HG03520 (cell line): ENCODE measurements at regions not wholly inside any gene's neighbourhood (a gene's known extent, or its start where the extent isn't known, plus 50 kb on each side); places are given as distances from the start of the nearest gene placed in this dataset.

Source experiments
- ATAC-seq: cut with Tn5 transposase; IDR thresholded peaks from one replicate; pipeline ENCODE4 v1.9.1; 2021; ENCODE audit warnings: mild to moderate bottlenecking, moderate library complexity; ENCODE audit not compliant: unreplicated experiment

DNA sequence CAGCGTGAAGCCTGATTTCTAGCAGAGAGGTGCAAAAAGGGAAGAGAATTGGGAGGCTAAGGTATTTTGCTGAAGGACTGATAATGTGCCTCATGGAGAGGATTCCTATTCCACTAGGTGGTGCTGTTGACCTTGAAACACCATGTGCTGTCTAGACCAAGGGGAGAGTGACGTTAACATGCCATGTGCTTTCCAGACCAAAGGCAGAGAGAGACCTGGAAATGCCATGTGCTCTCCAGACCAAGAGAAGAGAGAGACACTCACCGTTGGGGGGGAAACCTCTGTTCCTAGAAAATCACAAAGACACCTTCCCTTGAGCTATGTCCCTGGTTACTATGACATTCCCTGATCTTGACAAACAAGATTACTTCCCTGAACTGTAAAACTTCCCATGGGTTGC, 286.0 kb upstream of the TUSC1 start:
- no peak for ATAC-seq

DNA sequence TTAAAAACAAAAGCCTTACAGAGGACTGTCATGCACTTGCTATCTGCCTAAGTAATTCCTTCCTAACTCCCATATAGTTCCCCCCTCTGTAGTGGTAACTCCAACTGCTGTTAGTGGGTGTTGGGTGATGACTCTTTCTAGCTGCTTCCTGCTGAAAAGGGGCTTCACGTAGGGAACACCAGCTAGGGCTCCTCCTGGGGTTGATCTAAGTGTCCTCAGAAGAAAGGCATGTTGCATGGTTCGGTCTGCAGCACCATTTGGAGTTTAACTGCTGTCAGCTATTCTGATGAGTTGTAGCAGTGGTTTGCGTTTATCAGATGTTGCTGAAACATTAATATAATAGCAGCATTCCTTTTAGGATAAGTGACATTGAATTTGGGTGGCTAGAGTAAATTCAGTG, 281.9 kb upstream of the TUSC1 start:
- ATAC-seq, result no peak

DNA sequence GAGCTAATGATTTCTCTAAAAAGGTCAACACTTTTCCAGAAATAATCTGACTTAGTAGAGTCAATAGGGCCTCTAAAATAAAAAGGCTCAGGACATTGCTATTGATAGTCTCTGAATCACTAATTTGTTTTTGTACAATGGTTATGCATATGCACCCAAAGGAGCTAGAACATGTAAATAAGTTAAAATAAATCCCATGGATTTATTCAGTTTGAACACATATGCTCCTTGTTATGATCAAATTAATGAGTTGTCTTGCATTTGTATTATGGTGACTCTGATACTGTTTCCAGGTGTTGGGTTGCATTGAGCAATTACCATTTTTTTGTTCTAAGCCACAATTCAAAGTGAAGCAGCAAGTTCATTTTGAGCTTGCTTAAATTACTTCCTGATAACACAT, 276.0 kb upstream of the TUSC1 start:
- ATAC-seq, result no peak

DNA sequence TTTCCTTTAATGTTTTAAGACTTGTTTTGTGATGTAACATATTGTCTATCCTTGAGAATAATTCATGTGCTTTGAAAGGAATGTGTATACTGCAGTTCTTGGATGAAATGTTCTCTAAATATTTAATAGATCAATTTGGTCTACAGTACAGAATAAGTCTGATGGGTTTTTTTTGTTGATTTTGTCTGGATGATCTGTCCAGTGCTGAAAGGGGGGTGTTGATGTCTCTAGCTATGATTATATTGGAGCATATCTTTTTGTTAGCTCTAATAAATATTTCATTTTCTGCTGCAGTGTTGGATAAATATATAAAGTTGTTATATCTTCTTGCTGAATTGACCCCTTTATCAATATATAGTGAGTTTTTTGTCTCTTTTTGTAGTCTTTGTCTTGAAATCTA, 269.9 kb upstream of the TUSC1 start:
- no peak for ATAC-seq

DNA sequence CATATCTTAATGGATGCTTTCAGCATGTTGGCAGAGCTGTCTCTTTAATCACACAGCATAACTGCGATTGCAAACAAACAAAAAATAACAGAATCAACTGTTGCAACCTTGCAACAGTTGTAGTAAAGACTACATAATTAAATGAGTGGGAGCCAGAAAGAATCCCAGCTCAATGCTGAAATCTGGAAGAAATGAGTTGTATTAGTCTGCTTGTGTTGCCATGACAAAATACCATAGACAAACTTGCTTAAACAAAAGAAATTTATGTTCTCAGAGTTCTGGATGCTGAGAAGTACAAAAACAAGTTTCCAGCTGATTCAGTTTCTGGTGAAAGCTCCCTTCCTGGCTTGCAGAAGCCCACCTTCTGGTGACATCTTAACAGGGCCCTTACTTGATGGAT, 260.9 kb upstream of the TUSC1 start:
- no peak for ATAC-seq

DNA sequence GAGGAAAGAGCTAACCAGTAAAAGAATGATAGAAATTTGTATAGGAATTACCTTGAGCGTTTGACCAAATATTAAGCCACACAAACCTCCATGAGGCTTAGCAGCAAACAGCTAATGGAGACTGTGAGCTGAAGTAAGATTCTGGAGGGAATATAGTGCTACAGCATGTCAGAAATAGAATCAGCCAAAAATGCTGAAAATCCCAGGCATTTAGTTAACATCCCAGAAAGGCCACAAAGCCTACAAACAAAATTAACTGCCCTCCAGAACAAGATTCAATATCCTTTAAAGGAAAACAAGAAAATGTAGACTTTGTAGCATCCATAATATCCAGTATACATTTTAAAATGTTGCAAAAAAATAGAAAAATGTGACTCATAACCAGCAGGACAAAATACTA, 257.8 kb upstream of the TUSC1 start:
- no peak for ATAC-seq

DNA sequence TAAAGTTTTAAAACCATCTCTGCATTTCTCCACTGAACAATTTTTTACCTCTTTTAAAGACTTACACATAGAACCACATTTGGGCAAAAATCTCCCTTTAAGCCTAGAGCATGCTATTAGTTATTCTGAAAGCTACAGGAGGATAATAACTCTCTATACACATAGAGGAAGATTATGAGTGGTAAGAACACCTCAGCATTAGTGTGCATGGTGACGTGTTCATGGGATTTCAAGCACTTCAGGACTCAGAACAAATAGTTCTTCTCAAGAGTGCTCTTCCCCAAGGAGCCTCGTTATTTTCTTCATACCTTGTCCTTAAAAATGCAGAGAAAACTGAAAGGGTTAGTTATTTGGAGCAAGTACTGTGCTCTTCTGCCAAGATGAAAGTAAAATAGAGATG, 256.9 kb upstream of the TUSC1 start:
- ATAC-seq, result no peak

DNA sequence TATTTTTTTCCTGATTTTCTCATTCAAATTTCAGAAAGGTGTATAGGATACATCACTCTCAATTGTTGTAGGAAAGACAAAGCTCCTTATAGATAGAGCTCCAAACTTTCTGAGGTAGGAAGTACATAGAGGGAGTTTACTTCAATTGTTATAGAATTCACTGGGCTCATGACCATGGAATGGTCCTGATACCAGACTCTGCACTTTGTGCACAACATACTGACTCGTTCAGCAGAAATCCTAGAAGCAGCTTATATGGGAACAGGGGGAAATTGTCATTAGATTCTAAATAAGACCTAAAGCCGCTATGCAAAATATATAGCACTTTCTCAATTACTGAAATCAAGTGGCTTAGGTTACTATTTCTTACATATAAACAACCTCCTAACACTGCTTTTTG, 240.5 kb upstream of the TUSC1 start:
- no peak for ATAC-seq

DNA sequence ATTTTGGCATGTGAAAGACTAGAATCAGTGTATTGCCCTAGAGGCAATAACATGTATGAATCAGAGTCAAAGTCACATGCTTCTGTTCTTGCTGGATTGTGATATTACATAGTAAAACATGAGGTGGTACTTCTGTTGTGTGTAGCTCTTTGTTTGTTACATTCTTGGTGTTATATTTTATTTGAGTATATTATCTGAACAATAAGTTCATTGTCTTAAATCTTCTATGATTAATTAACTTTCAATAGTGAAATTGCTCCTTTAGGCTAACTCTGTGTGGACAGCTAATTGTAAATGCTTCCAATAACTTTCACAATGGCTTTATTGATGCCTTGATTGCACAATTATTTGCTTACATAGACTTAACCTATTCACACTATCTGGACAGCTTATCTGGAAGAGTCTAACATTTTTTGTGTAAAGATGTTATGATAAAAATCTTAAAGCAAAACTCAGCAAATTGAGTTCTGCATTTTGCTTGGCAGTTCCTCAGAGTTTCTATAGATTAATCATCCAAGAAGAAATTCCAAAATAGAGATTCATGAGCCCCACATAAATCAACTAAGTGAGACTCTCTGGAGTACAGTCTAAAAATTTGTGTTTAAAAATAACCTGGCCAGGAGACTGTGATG, 239.6 kb upstream of the TUSC1 start:
- ATAC-seq, result no peak

DNA sequence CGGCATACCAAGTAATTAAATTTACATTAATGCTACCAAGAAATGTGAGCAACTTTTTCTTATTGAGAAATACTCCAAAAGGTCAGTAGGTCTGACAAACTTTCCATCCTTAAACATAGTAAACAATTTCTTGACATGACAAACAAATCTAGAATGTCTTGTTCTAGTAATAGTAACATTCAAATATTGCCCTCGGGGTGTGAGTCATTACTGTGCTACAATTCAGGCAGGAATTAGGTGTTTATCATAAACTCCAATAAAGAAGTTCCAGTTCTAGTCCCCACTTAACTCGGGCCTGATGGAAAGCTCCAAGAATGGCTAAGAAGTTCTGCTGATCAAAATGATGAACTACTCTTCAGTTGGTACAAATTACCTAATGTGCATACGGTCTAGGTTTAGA, 235.6 kb upstream of the TUSC1 start:
- no peak for ATAC-seq

DNA sequence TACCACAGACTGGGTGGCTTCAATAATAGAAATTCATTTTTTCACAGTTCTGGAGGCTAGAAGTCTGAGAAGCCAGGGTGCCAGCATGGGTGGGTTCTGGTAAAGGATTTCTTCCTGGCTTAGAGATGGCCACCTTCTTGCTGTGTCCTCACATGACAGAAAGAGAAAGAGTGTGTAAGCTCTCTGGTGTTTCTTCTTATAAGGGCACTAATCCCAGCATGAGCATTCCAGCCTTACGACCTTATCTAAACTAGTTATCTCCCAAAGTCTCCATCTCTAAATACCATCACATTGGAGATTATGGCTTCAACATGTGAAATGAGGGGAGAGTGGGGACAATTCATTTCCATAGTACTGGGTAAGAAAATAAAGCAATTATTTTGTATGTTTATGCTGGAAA, 226.5 kb upstream of the TUSC1 start:
- no peak for ATAC-seq

DNA sequence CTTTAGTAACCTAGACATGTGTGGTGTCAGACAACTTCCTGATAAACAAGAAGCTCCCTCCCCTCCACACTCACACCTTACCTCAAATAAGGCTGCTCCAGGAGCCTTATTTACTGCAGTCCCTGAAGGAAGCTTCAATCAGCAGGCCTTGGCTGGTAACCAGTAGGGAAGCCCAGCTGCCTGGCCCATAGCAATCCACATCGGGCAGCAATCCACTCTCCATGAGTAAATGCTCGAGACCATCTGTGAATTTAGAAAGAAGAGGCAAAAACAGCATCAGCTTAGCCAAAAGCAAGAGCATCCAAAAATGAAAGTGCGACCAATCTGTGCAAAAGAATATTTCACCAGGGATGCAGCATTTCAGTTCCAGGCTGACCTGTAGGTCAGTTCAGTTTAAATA, 213.3 kb upstream of the TUSC1 start:
- no peak for ATAC-seq

DNA sequence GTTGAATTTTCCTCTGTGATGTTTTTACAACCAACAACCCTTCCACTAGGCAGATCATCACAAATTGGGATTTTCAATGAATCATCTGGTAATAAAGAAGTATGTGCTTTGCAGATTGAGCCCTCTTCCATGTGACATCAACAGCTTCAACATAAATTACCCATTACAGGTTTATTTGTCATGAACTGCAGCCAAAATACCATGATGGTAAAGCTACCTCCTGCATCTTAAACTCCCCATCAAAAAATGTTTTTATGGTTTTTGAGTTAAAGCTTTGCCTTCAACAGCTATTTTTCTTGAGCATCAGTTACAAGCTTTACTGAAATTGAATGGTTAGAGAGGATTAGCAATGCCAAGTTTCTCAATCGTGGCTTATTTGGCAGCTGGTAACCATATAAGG, 211.4 kb upstream of the TUSC1 start:
- no peak for ATAC-seq

DNA sequence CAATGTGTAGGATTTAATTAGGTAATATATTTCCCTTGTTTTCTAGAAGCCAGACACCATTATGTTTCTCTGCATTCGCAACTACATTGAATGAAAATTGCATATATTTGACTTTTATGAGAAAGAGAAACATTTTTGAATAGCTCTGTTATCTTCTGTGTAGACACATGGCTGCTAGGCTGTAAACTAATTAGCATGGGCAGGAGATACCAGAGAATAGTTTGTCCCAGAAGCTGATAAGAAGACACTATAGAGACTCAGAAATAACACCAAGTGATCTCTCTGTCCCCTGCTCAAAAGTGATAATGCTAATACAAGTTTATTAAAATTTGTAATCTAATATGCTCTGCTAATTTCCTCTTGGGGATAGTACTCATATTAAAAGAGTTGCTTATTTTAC, 198.0 kb upstream of the TUSC1 start:
- ATAC-seq, result no peak

DNA sequence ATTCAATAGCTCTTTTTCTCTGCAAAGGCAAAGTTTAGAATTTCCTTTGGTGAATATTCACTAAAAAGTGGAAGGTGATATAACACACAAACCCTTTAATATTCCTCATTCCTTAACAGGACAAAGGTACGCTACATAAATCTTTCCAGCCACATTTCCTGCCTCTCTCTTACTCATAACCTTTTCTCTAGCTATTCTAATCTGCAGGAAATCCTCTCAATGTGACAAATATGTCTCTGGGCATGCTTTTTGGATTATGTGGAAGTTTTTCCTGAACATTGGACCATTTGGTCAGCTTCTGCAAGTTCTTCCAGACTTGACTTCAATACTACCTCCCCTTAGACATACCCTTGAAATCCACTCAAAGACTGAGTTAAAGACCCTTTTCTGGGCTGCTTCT, 186.3 kb upstream of the TUSC1 start:
- no peak for ATAC-seq

DNA sequence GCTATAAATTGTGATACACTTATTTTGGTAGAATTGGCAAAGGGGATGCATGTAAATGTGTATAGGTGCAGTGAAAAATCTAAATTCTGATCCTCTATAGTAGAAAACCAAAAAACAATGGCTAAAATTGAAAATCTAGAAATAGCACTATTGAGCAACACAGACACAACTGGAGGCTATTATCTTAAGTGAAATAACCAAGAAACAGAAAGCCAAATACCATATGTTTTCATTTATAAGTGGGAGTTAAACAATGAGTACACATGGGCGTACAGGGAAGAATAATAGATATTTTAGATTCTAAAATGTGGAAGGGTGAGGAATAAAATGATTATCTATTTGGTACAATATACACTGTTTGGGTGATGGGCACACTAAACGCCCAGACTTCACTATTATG, 183.2 kb upstream of the TUSC1 start:
- ATAC-seq, result no peak

DNA sequence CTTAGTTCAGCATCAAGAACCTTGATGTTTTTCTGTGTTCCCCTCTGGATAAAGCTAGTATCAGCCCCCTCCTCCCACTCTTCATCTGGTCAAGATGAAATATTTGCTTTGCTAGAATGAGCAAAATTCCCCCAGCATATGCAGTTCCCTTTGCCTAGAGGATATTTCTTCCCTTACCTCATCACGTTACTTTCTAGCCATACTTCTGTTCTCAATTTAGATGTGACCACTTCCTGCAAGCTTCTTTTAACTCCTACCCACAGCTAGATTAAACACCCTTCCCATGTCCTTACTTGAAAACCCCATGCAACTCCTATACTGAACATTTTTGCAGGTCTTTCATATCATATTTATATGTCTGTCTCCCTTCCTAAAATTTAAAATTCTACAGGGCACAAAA, 178.9 kb upstream of the TUSC1 start:
- ATAC-seq, result no peak

DNA sequence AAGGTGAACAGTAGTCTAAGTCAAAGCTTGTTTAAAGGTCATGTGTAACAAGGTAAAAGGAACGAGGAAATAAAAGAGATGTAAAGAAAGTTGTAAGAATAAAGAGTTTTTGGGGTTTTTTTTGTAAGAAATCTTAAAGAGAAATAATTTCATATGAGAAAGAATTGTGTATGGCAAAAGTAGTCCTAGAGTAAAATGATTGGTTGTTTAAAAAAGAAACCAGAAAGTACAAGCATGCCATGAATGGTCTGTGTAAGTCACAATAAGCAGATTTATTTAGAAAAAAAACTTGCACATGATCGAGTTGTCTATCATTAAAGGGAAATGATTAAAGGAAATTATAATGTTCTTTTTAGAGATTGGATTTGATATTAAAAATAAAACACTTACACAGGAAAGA, 172.6 kb upstream of the TUSC1 start:
- no peak for ATAC-seq

DNA sequence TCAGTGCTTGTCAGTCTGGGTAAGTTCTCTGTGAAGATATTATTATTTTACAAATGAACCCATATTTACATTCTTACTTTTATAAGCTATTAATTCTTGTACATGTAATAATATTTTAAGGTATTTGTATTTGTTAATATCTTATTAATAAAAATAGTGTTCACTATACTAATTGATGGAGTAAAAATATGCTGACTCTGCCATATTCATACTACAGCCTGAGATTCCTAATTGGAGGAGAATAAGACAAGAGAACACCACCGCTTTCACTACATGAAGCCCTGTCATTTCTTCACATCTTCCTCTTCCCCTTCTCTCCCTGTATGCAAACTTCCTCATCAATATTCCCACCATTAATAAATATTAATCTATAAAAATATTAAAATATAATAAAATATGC, 167.6 kb upstream of the TUSC1 start:
- no peak for ATAC-seq

DNA sequence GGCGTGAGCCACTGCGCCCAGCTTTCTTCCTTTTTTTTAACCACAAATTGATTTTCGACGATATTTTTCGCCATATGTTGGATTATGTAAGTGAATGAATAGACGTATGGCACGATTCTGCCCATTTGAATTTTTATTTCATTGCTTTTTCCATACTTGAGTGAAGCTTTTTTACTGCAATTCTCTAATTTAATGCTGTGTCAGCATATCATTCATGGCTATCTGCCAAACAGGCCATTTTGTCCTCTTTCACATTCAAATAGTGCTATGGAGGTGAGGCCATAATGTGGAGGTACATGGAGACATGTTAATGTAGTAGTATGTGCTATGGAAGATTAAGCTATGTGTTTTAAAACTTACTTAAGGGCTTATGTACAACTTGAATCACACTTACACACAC, 152.1 kb upstream of the TUSC1 start:
- ATAC-seq, result no peak

DNA sequence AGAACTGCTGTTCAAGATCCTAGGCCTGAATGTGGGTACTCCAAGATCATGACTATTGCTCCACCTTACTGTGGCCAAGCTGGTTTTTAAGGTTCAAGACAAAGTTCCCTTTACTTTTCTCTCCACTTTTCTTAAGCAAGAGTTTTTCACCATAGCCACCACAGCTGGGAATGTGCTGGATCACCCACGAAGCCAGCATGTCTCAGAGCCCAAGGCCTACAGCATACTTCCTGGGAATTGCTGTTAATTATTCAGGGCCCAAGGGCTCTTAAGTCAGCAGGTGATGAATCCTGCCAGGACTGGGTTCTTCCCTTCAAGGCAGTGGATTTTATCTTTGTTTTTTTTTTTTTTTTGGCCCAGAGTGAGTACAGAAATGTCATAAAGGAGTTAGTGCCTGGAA, 149.4 kb upstream of the TUSC1 start:
- no peak for ATAC-seq

DNA sequence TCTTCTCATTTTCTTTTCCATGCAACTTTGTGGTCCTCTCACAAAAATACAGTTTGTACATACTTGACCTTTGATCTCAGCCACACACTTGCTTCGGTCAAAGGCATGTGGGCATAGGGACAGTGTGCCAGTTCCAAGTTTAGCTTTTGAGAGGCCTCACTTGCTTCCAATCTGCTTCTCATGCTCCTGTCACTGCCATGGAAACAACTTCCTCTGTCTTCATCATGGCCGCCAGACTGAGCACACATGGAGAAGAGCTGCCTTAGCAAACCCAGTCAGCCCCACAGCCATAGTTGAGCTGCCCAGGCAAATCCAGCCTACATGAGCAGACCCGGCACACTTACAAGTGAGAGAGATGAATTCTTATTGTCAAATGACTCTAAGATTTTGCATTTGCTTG, 138.2 kb upstream of the TUSC1 start:
- no peak for ATAC-seq

DNA sequence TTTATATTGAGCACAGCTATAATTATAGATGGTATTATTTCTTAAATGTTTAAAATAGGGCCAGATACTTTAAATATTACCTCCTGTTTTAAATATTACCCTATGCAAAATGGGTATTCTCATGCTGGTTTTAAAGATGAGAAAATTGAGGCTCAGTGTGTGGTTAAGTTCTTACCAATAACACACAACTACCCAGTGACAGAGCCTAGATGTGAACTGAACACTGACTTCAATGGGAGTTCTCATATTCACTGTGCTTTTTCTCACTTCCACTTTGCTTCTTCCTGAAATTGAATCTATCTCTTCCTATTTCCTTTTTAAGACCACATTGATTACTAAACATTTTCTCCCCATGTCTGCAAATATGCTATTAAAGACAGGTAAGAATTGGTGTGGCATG, 135.8 kb upstream of the TUSC1 start:
- peak; percentile 69 for ATAC-seq

DNA sequence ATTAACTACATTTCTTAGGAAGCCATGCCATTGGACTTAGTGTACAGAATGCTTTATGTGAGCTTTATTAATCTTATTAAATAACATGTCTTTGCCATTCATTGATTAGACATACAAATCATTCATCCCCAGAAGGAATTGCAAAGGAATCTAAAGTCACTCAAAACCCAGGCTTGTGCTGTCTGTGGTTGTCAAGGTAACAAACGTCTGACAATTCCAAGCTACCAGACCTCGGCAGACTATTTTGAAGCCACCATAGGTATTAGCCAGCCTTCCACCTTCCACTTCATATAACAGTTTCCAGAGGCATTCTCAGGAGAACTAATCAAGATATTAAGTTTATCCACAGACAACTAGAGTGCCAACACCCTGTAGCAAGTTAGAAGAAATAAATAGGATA, 135.2 kb upstream of the TUSC1 start:
- ATAC-seq, result no peak
